HCT116 (cell line): ENCODE measurements at regions not wholly inside any gene's neighbourhood (a gene's known extent, or its start where the extent isn't known, plus 50 kb on each side); places are given as distances from the start of the nearest gene placed in this dataset.

Experiments
- CTCF ChIP-seq, 3 experiments: fragments of 200-600 bp in 1 of 3; sonication (generic) in 1 of 3; IDR thresholded peaks in 2 of 3; conservative IDR thresholded peaks in 1 of 3; 2 replicates each; pipeline ENCODE4 v1.5.1; 2012 to 2017; ENCODE audit warnings: low read depth in 2 of 3, low read length in 2 of 3, antibody characterized with exemption in 1 of 3, borderline replicate concordance in 1 of 3, control low read depth in 1 of 3, mild to moderate bottlenecking in 1 of 3, mixed read lengths in 1 of 3, mixed run types in 1 of 3, moderate library complexity in 1 of 3; ENCODE audit not compliant: insufficient read depth in 1 of 3
- POLR2A ChIP-seq: IDR thresholded peaks from 2 replicates; pipeline ENCODE4 v1.7.0; 2011; ENCODE audit warnings: borderline replicate concordance; ENCODE audit not compliant: insufficient read depth, insufficient read length; ENCODE audit errors: extremely low read depth
- TF ChIP-seq, protein P1 (sequence below): IDR thresholded peaks from 2 replicates; pipeline ENCODE4 v1.6.1; 2012

DNA sequence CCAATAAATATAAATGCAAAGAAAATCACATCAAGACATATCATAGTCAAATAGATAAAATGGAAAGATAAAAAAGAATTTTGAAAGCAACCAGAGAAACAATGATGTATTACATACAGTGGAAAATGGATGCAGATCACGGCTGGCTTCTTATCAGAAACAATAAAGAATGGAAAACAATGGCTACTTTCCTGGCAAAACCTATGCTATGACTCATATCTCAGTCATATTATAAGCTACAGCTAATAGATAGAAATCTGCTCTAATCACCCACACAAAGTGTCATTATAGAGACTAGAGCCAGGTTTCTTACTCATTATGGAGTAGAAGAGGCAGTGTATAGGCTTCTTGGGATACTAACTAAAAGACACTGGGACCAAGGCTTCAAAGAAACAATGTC lies 93.5 kb upstream of the TACR1 start:
- TF ChIP-seq POLR2A = no peak
- TF ChIP-seq, protein P1, sequence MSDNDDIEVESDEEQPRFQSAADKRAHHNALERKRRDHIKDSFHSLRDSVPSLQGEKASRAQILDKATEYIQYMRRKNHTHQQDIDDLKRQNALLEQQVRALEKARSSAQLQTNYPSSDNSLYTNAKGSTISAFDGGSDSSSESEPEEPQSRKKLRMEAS = no peak
- TF ChIP-seq CTCF (IDR thresholded peaks at IDR 0.05 in 2 of 3, conservative IDR thresholded peaks at IDR 0.05 in 1 of 3; ENCODE audit: borderline replicate concordance in 1 of 3, insufficient read depth in 1 of 3, low read depth in 2 of 3, low read length in 2 of 3) = no peak
